HG02840 (cell line): ENCODE measurements at regions not wholly inside any gene's neighbourhood (a gene's known extent, or its start where the extent isn't known, plus 50 kb on each side); places are given as distances from the start of the nearest gene placed in this dataset.

Source experiments
- ATAC-seq: cut with Tn5 transposase; IDR thresholded peaks from one replicate; pipeline ENCODE4 v1.9.1; 2021; ENCODE audit warnings: mild to moderate bottlenecking, moderate library complexity, moderate number of reproducible peaks; ENCODE audit not compliant: unreplicated experiment, low FRiP score

GRCh38 chr3:72234391-72234790, 449.4 kb upstream of the PROK2 start:
- ATAC-seq = no peak

DNA sequence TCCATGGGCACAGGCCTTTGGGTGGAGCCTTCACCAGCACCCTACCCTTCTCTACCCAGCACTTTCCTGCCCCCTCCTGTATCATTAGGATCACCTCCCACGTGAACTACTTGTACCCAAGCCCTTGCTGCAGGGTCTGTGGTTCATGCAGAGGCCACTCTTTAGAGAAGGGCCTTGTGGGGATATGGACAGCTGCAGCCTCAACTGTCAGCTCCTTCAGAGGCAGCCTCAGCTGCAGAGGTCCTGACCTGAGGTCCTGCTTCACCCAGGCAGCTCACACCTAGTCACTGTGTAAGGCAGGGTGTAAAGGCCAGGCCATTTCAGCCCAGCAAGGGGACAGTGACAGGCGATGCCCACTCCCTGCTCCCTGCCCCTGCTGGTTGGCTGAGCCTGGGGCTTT, 448.6 kb upstream of the PROK2 start:
- no peak for ATAC-seq

GRCh38 chr3:72232777-72233176, 447.8 kb upstream of the PROK2 start:
- ATAC-seq = no peak

GRCh38 chr3:72232331-72232730, 447.4 kb upstream of the PROK2 start:
- no peak for ATAC-seq

GRCh38 chr3:72231439-72232196, 446.7 kb upstream of the PROK2 start:
- no peak for ATAC-seq

GRCh38 chr3:72230774-72231379, 445.9 kb upstream of the PROK2 start:
- no peak for ATAC-seq

DNA sequence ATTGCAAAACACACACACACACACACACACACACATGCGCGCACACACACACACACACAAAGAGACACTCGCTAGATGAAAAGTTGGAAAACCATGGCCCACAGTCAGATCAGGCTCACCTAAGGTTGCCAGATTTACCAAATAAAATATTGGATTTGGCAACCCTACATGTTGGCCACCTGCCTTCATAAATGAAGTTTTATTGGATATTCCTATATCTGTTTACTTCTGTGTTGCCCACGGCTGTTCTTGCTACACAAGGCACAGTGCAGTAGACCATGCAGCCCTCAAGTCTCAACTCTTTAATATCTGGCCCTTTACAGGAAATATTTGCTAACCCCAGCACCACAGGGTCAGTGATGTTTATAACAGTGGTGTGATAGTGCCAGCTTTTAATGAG, 445.0 kb upstream of the PROK2 start:
- no peak for ATAC-seq

- ATAC-seq = no peak
These were observed 442.6 kb upstream of the PROK2 start for GRCh38 chr3:72227486-72228070.

DNA sequence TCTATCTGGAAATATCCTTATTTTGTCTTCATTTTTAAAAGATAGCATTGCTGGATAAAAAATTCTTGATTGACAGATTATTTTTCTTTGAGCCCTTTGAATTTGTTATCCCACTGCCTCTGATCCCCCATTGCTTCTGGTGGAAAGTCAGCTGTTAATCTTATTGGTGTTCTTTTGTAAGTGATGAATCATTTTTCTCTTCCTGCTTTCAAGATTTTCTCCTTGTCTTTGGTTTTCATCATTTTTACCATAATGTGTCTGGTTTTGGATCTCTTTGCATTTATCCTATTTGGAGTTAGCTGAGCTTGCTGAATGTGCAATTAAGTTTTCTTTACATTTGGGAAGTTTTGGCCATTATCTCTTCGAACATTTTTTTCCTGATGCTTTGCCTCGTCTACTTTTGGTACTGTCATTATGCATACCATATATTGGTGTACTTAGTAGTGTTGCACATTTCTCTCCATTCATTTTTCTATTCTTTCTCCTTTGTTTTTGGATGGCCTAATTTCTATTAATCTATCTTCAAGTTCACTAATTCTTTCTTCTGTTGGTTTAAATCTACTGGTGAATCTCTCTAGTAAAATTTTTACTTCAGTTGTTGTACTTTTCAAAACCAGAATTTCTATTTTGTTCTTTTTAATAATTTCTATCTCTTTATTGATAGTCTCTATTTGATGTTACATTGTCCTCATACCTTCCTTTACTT, 440.0 kb upstream of the PROK2 start:
- ATAC-seq = no peak

DNA sequence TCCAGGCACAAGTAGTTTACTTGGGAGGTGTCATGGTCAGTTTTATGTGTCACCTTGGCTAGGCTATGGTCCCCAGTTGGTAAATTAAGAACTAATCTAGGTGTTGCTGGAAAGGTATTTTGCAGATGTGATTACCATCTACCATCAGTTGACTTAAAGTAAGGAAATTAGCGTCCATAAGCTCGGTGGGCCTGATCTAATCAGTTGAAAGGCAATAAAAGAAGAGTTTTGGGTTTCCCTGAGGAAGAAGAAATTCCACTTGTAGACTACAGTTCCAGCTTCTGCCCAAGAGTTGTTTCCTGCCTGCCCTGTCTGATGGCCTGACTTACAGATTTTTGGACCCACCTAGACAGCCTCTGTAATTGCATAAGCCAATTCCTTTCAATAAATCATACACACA, 438.7 kb upstream of the PROK2 start:
- no peak for ATAC-seq

DNA sequence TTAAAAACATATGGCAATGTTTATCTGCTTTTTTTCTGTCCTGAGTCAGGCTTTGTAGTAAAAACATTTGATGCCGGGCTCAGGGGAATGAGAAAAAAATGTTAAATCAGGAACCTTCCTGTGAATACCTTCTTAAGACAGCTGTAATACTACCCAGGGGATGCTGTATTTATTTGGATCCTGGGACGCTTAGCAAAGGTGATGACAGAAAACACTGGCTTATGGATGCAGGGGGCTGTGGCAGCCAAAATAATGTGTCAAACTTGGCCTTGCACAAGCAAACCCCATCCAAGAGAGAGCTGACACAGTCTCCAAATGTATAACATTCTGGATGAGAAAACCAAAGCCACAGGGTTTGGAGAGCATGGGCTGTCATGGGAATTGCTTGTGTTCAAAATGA, 438.2 kb upstream of the PROK2 start:
- ATAC-seq = no peak

- ATAC-seq = no peak
These were observed 437.5 kb upstream of the PROK2 start for GRCh38 chr3:72222410-72222809.

DNA sequence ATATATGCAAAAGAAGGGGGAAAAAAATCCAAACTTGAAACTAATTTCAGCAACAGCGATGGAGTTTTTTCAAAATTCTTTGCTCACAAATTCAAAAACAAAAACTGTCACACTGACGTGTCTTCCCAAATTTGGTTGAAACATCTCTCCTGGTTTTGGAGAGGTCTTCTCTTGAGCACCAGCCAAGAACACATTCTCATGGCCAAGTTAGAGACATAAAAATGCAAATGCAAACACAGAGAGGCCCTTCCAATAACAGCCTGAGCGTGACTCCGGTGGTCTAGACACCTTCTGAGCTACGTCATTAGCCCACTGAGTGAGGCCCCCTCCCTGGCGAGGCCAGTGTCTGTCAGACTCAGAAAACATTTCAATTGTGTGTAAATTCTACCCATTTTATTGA, 436.0 kb upstream of the PROK2 start:
- no peak for ATAC-seq

- ATAC-seq = no peak
These were observed 434.8 kb upstream of the PROK2 start for GRCh38 chr3:72219752-72220151.

GRCh38 chr3:72217570-72217969, 432.6 kb upstream of the PROK2 start:
- ATAC-seq = no peak

GRCh38 chr3:72214066-72214951, 429.4 kb upstream of the PROK2 start:
- no peak for ATAC-seq

DNA sequence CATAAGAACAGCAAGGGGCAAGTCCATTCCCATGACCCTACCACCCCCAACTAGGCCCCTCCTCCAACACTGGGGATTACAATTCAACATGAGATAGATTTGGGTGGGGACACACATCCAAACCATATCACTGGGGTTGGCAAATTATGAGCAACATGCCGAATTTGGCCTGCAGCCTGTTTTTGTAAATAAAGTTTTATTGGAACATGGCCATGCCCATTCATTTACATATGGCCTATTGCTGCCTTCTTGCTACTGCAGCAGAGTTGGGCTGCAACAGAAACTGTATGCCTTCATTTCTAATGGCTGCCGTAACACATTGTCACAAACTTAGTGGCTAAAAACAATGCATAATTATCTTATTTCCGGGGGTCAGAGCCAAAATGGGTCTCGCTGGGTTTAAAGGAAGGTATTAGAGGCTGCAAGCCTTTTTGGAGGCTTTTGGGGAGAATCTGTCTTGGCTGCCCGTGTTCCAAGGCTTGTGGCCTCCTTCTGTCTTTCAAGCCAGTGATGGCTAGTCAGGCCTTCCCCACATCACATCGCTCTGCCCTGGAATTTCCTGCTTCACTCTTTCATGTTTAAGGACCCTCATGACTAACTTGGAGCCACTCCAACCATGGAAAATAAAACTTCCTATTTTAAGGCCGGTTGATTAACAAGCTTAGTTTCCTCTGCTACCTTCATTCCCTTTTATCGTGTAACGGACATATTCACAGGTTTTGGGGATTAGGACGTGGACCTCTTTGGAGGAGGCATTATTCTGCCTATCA, 428.5 kb upstream of the PROK2 start:
- no peak for ATAC-seq

GRCh38 chr3:72212396-72212795, 427.4 kb upstream of the PROK2 start:
- ATAC-seq = no peak

- no peak for ATAC-seq
These were observed 425.3 kb upstream of the PROK2 start for GRCh38 chr3:72210261-72210660.
